Stimulated activated CD4-positive, alpha-beta T cell treated with anti-CD3 and anti-CD28 coated beads, Interleukin-15, amount 100 ng/mL, for 24 hours (primary cell): ENCODE measurements at regions not wholly inside any gene's neighbourhood (a gene's known extent, or its start where the extent isn't known, plus 50 kb on each side); places are given as distances from the start of the nearest gene placed in this dataset.

Source experiments
- DNase-seq: peaks from one replicate; pipeline ENCODE4 v3.0.0-alpha.2; 2020

GRCh38 chr18:75652528-75652927 lies 225.0 kb upstream of the SMIM21 start:
- no peak for DNase-seq

GRCh38 chr18:75644871-75645270 lies 217.4 kb upstream of the SMIM21 start:
- no peak for DNase-seq

- DNase-seq, result no peak
Observed at GRCh38 chr18:75643083-75643482, 215.6 kb upstream of the SMIM21 start.

- no peak for DNase-seq
Observed at GRCh38 chr18:75639472-75639831, 211.9 kb upstream of the SMIM21 start.

- DNase-seq, result no peak
Observed at GRCh38 chr18:75638776-75639471, 211.4 kb upstream of the SMIM21 start.

GRCh38 chr18:75638223-75638775 lies 210.8 kb upstream of the SMIM21 start:
- DNase-seq, result no peak

GRCh38 chr18:75635096-75635495 lies 207.6 kb upstream of the SMIM21 start:
- no peak for DNase-seq

- no peak for DNase-seq
Observed at GRCh38 chr18:75625966-75626365, 198.5 kb upstream of the SMIM21 start.

- DNase-seq, result no peak
Observed at GRCh38 chr18:75624869-75625268, 197.4 kb upstream of the SMIM21 start.

GRCh38 chr18:75621818-75622217 lies 194.3 kb upstream of the SMIM21 start:
- DNase-seq, result no peak

GRCh38 chr18:75618146-75618545 lies 190.6 kb upstream of the SMIM21 start:
- no peak for DNase-seq

- DNase-seq, result no peak
Observed at GRCh38 chr18:75612456-75612855, 185.0 kb upstream of the SMIM21 start.

- no peak for DNase-seq
Observed at GRCh38 chr18:75607701-75608100, 180.2 kb upstream of the SMIM21 start.

- DNase-seq, result no peak
Observed at GRCh38 chr18:75592527-75592926, 165.0 kb upstream of the SMIM21 start.

- DNase-seq, result no peak
Observed at GRCh38 chr18:75588412-75588811, 160.9 kb upstream of the SMIM21 start.

- DNase-seq, result no peak
Observed at GRCh38 chr18:75587131-75587530, 159.6 kb upstream of the SMIM21 start.

- DNase-seq, result no peak
Observed at GRCh38 chr18:75586130-75586889, 158.8 kb upstream of the SMIM21 start.

- DNase-seq, result no peak
Observed at GRCh38 chr18:75582940-75583339, 155.4 kb upstream of the SMIM21 start.

- DNase-seq, result no peak
Observed at GRCh38 chr18:75582406-75582821, 154.9 kb upstream of the SMIM21 start.

- DNase-seq, result no peak
Observed at GRCh38 chr18:75581336-75582131, 154.0 kb upstream of the SMIM21 start.

- no peak for DNase-seq
Observed at GRCh38 chr18:75574187-75574586, 146.7 kb upstream of the SMIM21 start.

GRCh38 chr18:75563150-75563549 lies 135.6 kb upstream of the SMIM21 start:
- DNase-seq, result no peak

GRCh38 chr18:75562216-75562615 lies 134.7 kb upstream of the SMIM21 start:
- DNase-seq, result no peak
